NB4 (cell line): ENCODE measurements at regions not wholly inside any gene's neighbourhood (a gene's known extent, or its start where the extent isn't known, plus 50 kb on each side); places are given as distances from the start of the nearest gene placed in this dataset.

Experiments used
- POLR2A ChIP-seq: IDR thresholded peaks from 2 replicates; pipeline ENCODE4 v1.6.1; 2011; ENCODE audit warnings: mild to moderate bottlenecking; ENCODE audit not compliant: insufficient read length; ENCODE audit errors: extremely low read depth
- TF ChIP-seq, protein P1 (sequence below): IDR thresholded peaks from one replicate; pipeline ENCODE4 v1.5.1; 2012; ENCODE audit warnings: low read depth, low read length
- TF ChIP-seq, protein P2 (sequence below): IDR thresholded peaks from 2 replicates; pipeline ENCODE4 v1.6.1; 2011; ENCODE audit warnings: low read depth, low read length

GRCh38 chr2:52139241-52139640 is 1107.3 kb upstream of the NRXN1 start:
- TF ChIP-seq, protein P1, sequence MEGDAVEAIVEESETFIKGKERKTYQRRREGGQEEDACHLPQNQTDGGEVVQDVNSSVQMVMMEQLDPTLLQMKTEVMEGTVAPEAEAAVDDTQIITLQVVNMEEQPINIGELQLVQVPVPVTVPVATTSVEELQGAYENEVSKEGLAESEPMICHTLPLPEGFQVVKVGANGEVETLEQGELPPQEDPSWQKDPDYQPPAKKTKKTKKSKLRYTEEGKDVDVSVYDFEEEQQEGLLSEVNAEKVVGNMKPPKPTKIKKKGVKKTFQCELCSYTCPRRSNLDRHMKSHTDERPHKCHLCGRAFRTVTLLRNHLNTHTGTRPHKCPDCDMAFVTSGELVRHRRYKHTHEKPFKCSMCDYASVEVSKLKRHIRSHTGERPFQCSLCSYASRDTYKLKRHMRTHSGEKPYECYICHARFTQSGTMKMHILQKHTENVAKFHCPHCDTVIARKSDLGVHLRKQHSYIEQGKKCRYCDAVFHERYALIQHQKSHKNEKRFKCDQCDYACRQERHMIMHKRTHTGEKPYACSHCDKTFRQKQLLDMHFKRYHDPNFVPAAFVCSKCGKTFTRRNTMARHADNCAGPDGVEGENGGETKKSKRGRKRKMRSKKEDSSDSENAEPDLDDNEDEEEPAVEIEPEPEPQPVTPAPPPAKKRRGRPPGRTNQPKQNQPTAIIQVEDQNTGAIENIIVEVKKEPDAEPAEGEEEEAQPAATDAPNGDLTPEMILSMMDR, result no peak
- no peak for TF ChIP-seq POLR2A
- TF ChIP-seq, protein P2, sequence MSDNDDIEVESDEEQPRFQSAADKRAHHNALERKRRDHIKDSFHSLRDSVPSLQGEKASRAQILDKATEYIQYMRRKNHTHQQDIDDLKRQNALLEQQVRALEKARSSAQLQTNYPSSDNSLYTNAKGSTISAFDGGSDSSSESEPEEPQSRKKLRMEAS, result no peak
